GM21576 (cell line): ENCODE measurements at regions not wholly inside any gene's neighbourhood (a gene's known extent, or its start where the extent isn't known, plus 50 kb on each side); places are given as distances from the start of the nearest gene placed in this dataset.

Source experiments
- ATAC-seq: cut with Tn5 transposase; IDR thresholded peaks from one replicate; pipeline ENCODE4 v1.9.1; 2021; ENCODE audit warnings: mild to moderate bottlenecking, moderate library complexity; ENCODE audit not compliant: unreplicated experiment

DNA sequence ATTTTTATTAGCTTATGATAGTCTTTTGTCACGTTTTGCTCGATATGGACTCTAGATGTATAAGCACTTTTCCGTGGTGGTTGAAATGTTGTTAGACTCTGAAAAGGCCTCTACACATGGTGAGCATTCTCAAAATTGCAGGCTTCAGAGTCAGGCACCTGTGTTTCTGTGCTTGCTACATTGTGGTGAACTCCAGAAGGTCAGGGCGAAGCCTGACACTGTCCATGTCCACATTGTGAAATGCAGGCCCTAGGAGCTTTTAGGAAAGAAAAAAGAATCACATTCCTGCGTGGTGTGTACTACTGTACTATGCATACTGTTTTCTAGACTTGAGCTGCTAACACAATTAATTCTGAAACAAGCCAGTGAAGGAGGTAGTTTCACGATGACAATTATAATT lies 86.3 kb downstream of the HS3ST1 start:
- no peak for ATAC-seq

- ATAC-seq = peak; percentile 65
Observed at GRCh38 chr4:11341337-11342043, 87.2 kb downstream of the HS3ST1 start.

DNA sequence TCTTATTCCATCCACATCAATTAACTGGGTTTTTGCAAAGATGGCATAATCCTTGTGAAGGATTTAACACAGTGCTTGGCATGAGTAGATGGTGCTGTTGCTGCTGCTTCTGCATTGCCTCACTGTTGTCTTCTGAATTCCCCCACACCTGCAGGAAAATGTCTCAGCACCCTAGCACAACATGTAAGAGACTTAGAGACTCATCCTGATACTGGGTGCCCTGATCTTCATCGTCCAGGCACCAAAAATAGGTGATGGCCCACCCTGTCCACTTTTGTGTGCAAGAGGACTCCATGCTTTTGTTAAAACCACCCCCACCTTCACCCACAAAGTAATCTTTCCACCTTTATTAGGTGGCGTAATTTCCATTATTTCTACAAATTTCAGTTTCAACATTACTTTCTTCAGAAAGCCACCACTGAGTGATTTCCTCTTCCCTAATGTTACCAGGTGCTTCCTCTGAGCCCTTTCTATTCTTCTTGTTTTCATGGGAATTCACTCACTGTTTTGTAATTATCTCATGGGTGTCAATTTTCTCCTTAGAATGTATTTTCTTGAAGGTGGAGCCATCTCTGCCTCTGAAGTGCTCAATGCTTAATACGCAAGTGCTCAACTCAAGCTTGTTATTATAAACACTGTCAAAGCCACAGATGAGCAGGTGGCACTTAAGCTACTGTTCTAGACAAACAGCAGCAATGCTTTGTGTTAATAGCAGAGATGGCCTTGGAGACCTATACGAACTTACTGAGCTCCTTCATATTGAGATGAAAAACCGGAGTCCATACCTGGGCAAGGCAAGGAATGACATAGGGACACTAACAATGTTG lies 89.5 kb downstream of the HS3ST1 start:
- no peak for ATAC-seq

GRCh38 chr4:11337287-11337686 lies 91.4 kb downstream of the HS3ST1 start:
- ATAC-seq = no peak

- no peak for ATAC-seq
Observed at GRCh38 chr4:11336435-11336834, 92.3 kb downstream of the HS3ST1 start.

- ATAC-seq = no peak
Observed at GRCh38 chr4:11334887-11335286, 93.8 kb downstream of the HS3ST1 start.

- no peak for ATAC-seq
Observed at GRCh38 chr4:11328401-11328800, 100.3 kb downstream of the HS3ST1 start.

- ATAC-seq = no peak
Observed at GRCh38 chr4:11326021-11326420, 102.7 kb downstream of the HS3ST1 start.

DNA sequence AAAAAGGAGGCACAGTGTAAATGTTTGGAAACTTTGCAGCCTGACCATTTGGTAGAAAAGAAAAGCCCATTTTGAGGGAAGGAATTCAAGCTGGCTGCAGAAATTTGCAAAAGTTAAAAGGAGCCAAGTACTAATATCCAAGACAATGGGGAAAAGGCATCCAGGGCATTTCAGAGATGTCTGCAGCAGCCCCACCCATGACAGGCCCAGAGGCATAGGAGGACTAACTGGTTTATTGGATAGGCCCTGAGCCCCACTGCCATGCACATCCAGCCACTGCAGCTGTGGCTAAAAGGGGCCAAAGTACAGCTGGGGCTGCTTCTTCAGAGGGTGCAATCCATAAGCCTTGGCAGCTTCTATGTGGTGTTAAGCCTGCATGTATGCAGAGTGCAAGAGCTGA lies 104.9 kb downstream of the HS3ST1 start:
- no peak for ATAC-seq

DNA sequence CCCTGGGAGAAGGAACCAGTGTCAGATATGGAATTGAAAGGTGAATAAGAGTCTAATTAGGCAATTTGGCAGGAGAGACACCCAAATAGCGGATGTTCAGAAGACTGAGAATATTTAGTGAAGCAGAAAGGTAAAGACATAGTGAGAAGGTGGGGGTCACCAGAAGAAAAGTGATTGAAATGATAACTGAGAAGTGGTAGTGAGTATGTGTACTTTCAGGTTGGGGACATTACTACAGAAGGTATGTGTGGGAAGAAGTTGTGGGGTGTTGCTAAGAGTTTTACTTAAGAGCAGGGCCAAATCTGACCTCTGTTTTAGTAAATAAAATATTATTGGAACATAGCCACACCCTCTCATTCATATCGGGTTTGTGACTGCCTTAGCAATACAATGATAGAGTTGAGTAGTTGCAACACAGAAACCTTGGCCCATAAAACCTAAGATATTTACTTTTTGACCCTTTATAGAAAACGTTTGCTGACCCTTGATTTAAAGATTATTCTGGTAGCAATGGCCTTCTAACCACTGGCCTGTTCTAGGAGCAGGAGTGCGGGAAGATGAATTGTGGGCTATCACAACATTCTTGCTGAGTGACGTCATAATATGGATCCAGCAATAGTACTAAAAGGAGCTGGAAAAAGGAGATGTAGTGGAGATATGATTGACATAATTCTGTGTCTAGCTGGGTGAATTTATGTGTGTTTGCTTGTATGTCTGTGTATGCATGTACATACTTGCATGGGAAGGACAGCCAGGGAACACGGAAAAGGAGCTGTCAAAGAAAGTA lies 115.3 kb downstream of the HS3ST1 start:
- no peak for ATAC-seq

- no peak for ATAC-seq
Observed at GRCh38 chr4:11312389-11312788, 116.3 kb downstream of the HS3ST1 start.

- ATAC-seq = no peak
Observed at GRCh38 chr4:11301075-11301660, 127.5 kb downstream of the HS3ST1 start.

- no peak for ATAC-seq
Observed at GRCh38 chr4:11299836-11300235, 128.9 kb downstream of the HS3ST1 start.

DNA sequence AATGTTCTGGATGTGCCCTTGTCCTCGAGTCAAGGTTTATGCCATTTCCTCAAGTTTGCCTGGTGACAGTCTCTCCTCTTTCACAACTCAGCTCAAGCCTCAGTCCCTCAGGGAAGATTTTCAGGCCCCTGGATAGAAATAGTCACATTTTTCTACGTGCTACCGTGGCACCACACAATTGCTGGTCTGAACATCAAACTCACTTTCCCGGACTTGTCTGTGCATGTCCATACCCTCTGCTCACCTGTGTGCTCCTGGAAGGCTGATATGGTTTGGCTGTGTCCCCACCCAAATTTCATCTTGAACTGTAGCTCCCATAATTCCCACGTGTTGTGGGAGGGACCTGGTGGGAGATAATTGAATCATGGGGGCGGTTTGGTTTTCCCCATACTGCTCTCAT lies 129.7 kb downstream of the HS3ST1 start:
- ATAC-seq = no peak

- no peak for ATAC-seq
Observed at GRCh38 chr4:11298451-11298850, 130.2 kb downstream of the HS3ST1 start.

GRCh38 chr4:11297627-11298026 lies 131.1 kb downstream of the HS3ST1 start:
- ATAC-seq = no peak

GRCh38 chr4:11297201-11297600 lies 131.5 kb downstream of the HS3ST1 start:
- no peak for ATAC-seq

- no peak for ATAC-seq
Observed at GRCh38 chr4:11293866-11294265, 134.8 kb downstream of the HS3ST1 start.

DNA sequence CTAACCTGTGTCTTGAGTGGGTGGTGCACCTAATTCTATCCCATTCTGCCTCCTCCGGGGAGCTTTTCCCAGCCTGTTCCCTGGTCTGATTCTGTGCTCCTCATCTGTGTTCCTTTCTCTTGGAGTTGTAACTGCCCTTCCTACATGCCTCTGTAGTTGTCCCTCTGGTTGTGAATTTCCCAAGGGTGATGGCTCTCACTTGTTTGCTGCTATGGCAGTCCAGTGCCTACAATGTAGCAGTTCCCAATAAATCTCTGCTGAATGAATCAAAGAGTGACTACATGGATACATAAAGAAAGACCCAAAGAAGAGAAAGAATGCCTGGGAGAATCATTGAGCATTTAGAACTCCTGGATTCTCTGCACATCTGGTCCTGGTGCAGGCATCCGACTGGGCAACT lies 141.6 kb downstream of the HS3ST1 start:
- no peak for ATAC-seq

GRCh38 chr4:11286533-11286932 lies 142.2 kb downstream of the HS3ST1 start:
- peak; percentile 75 for ATAC-seq

DNA sequence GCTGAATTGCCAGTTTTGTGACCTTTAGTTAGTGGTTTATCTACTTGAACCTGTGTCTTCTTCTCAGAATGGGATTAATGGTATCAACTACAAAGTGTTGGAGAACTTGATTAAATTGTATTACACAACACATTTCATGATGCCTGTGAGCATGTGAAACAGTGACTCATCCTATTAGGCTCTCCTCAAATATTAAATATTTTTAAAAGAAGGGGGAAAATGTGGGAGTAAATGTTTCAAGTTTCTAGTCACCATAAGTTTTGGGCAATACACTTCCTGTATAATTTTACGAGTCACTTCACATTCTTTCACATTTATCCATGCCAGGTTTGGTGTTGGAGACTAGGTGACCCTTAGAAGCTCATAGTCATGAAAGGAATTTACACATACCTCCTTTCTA lies 147.0 kb downstream of the HS3ST1 start:
- ATAC-seq = no peak
